Neural cell (in vitro differentiated cells): ENCODE measurements at regions not wholly inside any gene's neighbourhood (a gene's known extent, or its start where the extent isn't known, plus 50 kb on each side); places are given as distances from the start of the nearest gene placed in this dataset.

ENCODE experiments used
- H2AFZ ChIP-seq: fragments of 200-600, 300-800 bp; sonication (generic), shearing (Covaris generic); 2 replicates; pipeline ENCODE4 v1.6.0; 2014; ENCODE audit warnings: low read depth, mild to moderate bottlenecking, antibody characterized with exemption, low read length, moderate library complexity
- H3F3A ChIP-seq: fragments of 200-600 bp; shearing (Covaris generic); 2 replicates; pipeline ENCODE4 v1.6.1; 2016; ENCODE audit warnings: mild to moderate bottlenecking, moderate library complexity, mixed read lengths, antibody characterized with exemption, low read length; ENCODE audit not compliant: insufficient read depth, poor library complexity, severe bottlenecking
- H3K27ac ChIP-seq: fragments of 200-600, 300-800 bp; sonication (generic), shearing (Covaris generic); 2 replicates; pipeline ENCODE4 v1.5.1; 2014; ENCODE audit warnings: mild to moderate bottlenecking, low read length, moderate library complexity
- H3K27me3 ChIP-seq: fragments of 300-800, 200-600 bp; sonication (generic), shearing (Covaris generic); 2 replicates; pipeline ENCODE4 v1.6.0; 2014; ENCODE audit warnings: mild to moderate bottlenecking, low read depth, low read length, moderate library complexity; ENCODE audit not compliant: insufficient read depth
- H3K36me3 ChIP-seq: fragments of 300-800, 200-600 bp; sonication (generic), shearing (Covaris generic); 2 replicates; pipeline ENCODE4 v1.5.1; 2014; ENCODE audit warnings: mild to moderate bottlenecking, antibody characterized with exemption, low read length, moderate library complexity; ENCODE audit not compliant: insufficient read depth
- H3K4me2 ChIP-seq: fragments of 300-800, 200-600 bp; sonication (generic), shearing (Covaris generic); 2 replicates; pipeline ENCODE4 v1.6.0; 2014; ENCODE audit warnings: mild to moderate bottlenecking, low read length
- H3K4me3 ChIP-seq: fragments of 300-800, 200-600 bp; sonication (generic), shearing (Covaris generic); 2 replicates; pipeline ENCODE4 v1.5.1; 2014; ENCODE audit warnings: mild to moderate bottlenecking, low read length, moderate library complexity
- H3K79me2 ChIP-seq: fragments of 200-600 bp; shearing (Covaris generic); replicated peaks from 2 replicates; pipeline ENCODE4 v1.6.0; 2014; ENCODE audit warnings: mild to moderate bottlenecking, low read length, moderate library complexity; ENCODE audit not compliant: insufficient read depth
- H3K9ac ChIP-seq: fragments of 300-800, 200-600 bp; sonication (generic), shearing (Covaris generic); 2 replicates; pipeline ENCODE4 v1.6.1; 2016; ENCODE audit warnings: mild to moderate bottlenecking, low read length, mixed read lengths
- H3K9me2 ChIP-seq: fragments of 200-600 bp; shearing (Covaris generic); 2 replicates; pipeline ENCODE4 v1.6.1; 2016; ENCODE audit warnings: mild to moderate bottlenecking, low read length, mixed read lengths; ENCODE audit not compliant: insufficient read depth
- H3K9me3 ChIP-seq: fragments of 200-600, 300-800 bp; sonication (generic), shearing (Covaris generic); 2 replicates; pipeline ENCODE4 v1.6.1; 2016; ENCODE audit warnings: mild to moderate bottlenecking, mixed run types, low read length, moderate library complexity, mixed read lengths
- H4K20me1 ChIP-seq: fragments of 200-600 bp; shearing (Covaris generic); 2 replicates; pipeline ENCODE4 v1.6.1; 2016; ENCODE audit warnings: mild to moderate bottlenecking, mixed run types; ENCODE audit not compliant: insufficient read depth
- EP300 ChIP-seq: fragments of 450-650 bp; conservative IDR thresholded peaks from 2 replicates; pipeline ENCODE4 v1.6.1; 2014; ENCODE audit warnings: antibody characterized with exemption, mild to moderate bottlenecking, moderate library complexity; ENCODE audit not compliant: poor library complexity, severe bottlenecking
- EZH2 ChIP-seq: fragments of 200-600, 300-800 bp; shearing (Covaris generic), sonication (generic); IDR thresholded peaks from 2 replicates; pipeline ENCODE4 v1.6.1; 2014; ENCODE audit warnings: antibody characterized with exemption, low read length, borderline replicate concordance, mild to moderate bottlenecking; ENCODE audit not compliant: insufficient read depth, poor library complexity, severe bottlenecking
- MXI1 ChIP-seq: fragments of 450-650 bp; conservative IDR thresholded peaks from 2 replicates; pipeline ENCODE4 v1.6.1; 2014; ENCODE audit warnings: antibody characterized with exemption, mild to moderate bottlenecking; ENCODE audit not compliant: poor library complexity, severe bottlenecking
- POLR2AphosphoS5 ChIP-seq: IDR thresholded peaks from 2 replicates; pipeline ENCODE4 v1.6.1; 2012
- RAD21 ChIP-seq: fragments of 450-650 bp; conservative IDR thresholded peaks from 2 replicates; pipeline ENCODE4 v1.6.1; 2014; ENCODE audit warnings: antibody characterized with exemption, mild to moderate bottlenecking, moderate library complexity
- REST ChIP-seq: IDR thresholded peaks from 2 replicates; pipeline ENCODE4 v1.6.1; 2012; ENCODE audit warnings: borderline replicate concordance
- SMC3 ChIP-seq: fragments of 450-650 bp; conservative IDR thresholded peaks from 2 replicates; pipeline ENCODE4 v1.6.1; 2014; ENCODE audit warnings: antibody characterized with exemption, mild to moderate bottlenecking, moderate library complexity; ENCODE audit not compliant: poor library complexity
- TAF1 ChIP-seq: IDR thresholded peaks from 2 replicates; pipeline ENCODE4 v1.6.1; 2012; ENCODE audit warnings: low read depth
- TF ChIP-seq, protein P1 (sequence below): fragments of 450-650 bp; IDR thresholded peaks from 2 replicates; pipeline ENCODE4 v1.5.1; 2014; ENCODE audit warnings: antibody characterized with exemption, mild to moderate bottlenecking, moderate library complexity; ENCODE audit not compliant: poor library complexity, severe bottlenecking

DNA sequence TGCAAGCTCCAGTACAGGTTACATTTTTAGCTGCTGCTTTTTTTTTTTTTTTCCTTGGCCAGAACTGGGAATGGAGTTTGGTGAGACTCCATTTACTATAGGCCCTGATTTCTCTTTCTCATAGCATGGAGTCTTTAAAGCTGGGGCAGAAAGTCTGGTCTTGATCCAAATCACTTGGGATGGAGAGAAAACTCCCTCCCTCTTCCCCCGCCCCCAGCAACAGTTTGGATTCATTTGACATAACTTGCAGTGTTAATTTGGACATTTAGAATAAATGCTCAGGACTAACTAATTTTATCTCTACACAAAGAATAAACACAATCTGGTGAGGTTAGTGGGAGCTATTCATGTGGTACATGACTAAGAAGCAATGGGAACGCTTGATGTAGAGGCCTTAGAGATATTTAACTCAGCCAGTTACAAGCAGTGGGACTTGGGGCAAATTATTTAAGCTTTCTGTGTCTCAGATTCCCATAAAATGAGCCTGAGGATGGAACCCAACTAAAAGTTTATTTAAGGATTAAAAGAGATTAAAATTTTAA lies 107.3 kb upstream of the ARHGAP5 start:
- TF ChIP-seq, protein P1, sequence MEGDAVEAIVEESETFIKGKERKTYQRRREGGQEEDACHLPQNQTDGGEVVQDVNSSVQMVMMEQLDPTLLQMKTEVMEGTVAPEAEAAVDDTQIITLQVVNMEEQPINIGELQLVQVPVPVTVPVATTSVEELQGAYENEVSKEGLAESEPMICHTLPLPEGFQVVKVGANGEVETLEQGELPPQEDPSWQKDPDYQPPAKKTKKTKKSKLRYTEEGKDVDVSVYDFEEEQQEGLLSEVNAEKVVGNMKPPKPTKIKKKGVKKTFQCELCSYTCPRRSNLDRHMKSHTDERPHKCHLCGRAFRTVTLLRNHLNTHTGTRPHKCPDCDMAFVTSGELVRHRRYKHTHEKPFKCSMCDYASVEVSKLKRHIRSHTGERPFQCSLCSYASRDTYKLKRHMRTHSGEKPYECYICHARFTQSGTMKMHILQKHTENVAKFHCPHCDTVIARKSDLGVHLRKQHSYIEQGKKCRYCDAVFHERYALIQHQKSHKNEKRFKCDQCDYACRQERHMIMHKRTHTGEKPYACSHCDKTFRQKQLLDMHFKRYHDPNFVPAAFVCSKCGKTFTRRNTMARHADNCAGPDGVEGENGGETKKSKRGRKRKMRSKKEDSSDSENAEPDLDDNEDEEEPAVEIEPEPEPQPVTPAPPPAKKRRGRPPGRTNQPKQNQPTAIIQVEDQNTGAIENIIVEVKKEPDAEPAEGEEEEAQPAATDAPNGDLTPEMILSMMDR: no peak
- TF ChIP-seq EZH2: no peak
- TF ChIP-seq POLR2AphosphoS5: no peak
- no peak for TF ChIP-seq REST
- TF ChIP-seq RAD21: no peak
- no peak for TF ChIP-seq TAF1
- TF ChIP-seq SMC3: no peak
- no peak for TF ChIP-seq EP300
- no peak for TF ChIP-seq MXI1
- Histone ChIP-seq H3F3A (no peaks in the 10 kb centered on the region), H2AFZ (no peak overlapping the region), H3K27ac (no peak overlapping the region), H3K9me3 (no peaks in the 10 kb centered on the region), H3K4me3 (no peak overlapping the region), H3K9me2 (no peaks in the 10 kb centered on the region), H3K79me2 (no peaks in the 10 kb centered on the region), H3K27me3 (no peaks in the 10 kb centered on the region), H3K4me2 (no peak overlapping the region), H4K20me1 (no peaks in the 10 kb centered on the region), H3K36me3 (no peaks in the 10 kb centered on the region), H3K9ac (no peak overlapping the region)

GRCh38 chr14:31970744-31971143 lies 106.4 kb upstream of the ARHGAP5 start:
- no peak overlapping the region for H3K4me2 ChIP-seq
- H3K79me2 ChIP-seq: no peaks in the 10 kb centered on the region
- H3K9ac ChIP-seq: no peak overlapping the region
- no peak overlapping the region for H3K27ac ChIP-seq
- H3K9me3 ChIP-seq: no peaks in the 10 kb centered on the region
- TF ChIP-seq RAD21: no peak
- no peak for TF ChIP-seq EZH2
- no peak for TF ChIP-seq SMC3
- TF ChIP-seq TAF1: no peak
- TF ChIP-seq MXI1: no peak
- TF ChIP-seq POLR2AphosphoS5: no peak
- no peak for TF ChIP-seq REST
- TF ChIP-seq, protein P1: no peak
- no peak for TF ChIP-seq EP300
- H3K9me2 ChIP-seq: no peaks in the 10 kb centered on the region
- H3F3A ChIP-seq: no peaks in the 10 kb centered on the region
- no peak overlapping the region for H3K4me3 ChIP-seq
- no peaks in the 10 kb centered on the region for H3K27me3 ChIP-seq
- no peaks in the 10 kb centered on the region for H3K36me3 ChIP-seq
- no peaks in the 10 kb centered on the region for H4K20me1 ChIP-seq
- no peak overlapping the region for H2AFZ ChIP-seq
